Left ventricle myocardium inferior (tissue), 1 donor: ENCODE measurements at regions not wholly inside any gene's neighbourhood (a gene's known extent, or its start where the extent isn't known, plus 50 kb on each side); places are given as distances from the start of the nearest gene placed in this dataset.

Source experiments
- DNase-seq: peaks from one replicate; pipeline ENCODE4 v3.0.0-alpha.2; 2020
- H3K27ac ChIP-seq: fragments of 200-600 bp; replicated peaks from 2 replicates; pipeline ENCODE4 v1.8.0; 2021
- H3K27me3 ChIP-seq: fragments of 200-600 bp; 2 replicates; pipeline ENCODE4 v1.8.0; 2021; ENCODE audit warnings: low read depth
- H3K36me3 ChIP-seq: fragments of 200-600 bp; 2 replicates; pipeline ENCODE4 v1.8.0; 2021
- H3K4me1 ChIP-seq: fragments of 200-600 bp; 2 replicates; pipeline ENCODE4 v1.8.0; 2021
- H3K4me3 ChIP-seq: fragments of 200-600 bp; 2 replicates; pipeline ENCODE4 v1.8.0; 2021; ENCODE audit warnings: mild to moderate bottlenecking, moderate library complexity
- H3K9me3 ChIP-seq: fragments of 200-600 bp; replicated peaks from 2 replicates; pipeline ENCODE4 v1.8.0; 2021
- CTCF ChIP-seq: fragments of 200-600 bp; IDR thresholded peaks from 2 replicates; pipeline ENCODE4 v1.8.0; 2021; ENCODE audit warnings: antibody characterized with exemption, mild to moderate bottlenecking, borderline replicate concordance
- intact Hi-C: fragments of 100-400 bp; cut with micrococcal nuclease; formaldehyde crosslinking; loops from one replicate; pipeline ENCODE4 v1.11.0; 2022
- donor health status: DM: no; HTN: yes; CAD: no; lungs with severe emphysema.

GRCh38 chr10:117677239-117677638 lies 134.7 kb downstream of the EMX2 start:
- TF ChIP-seq CTCF, result no peak
- no peak overlapping the region for H3K27ac ChIP-seq
- no peak overlapping the region for H3K4me3 ChIP-seq
- DNase-seq, result no peak
- no peaks in the 10 kb centered on the region for H3K36me3 ChIP-seq
- H3K9me3 ChIP-seq, result peaks cover 4% of the 10 kb centered on the region
- no peaks in the 10 kb centered on the region for H3K4me1 ChIP-seq
- H3K27me3 ChIP-seq, result peaks cover 58% of the 10 kb centered on the region
- intact Hi-C loops, result no loop called here

GRCh38 chr10:117677890-117678500 lies 135.4 kb downstream of the EMX2 start:
- Histone ChIP-seq H3K4me3 (no peak overlapping the region), H3K27ac (no peak overlapping the region), H3K27me3 (peaks cover 57% of the 10 kb centered on the region), H3K4me1 (no peaks in the 10 kb centered on the region), H3K9me3 (peaks cover 4% of the 10 kb centered on the region), H3K36me3 (no peaks in the 10 kb centered on the region)
- no peak for TF ChIP-seq CTCF
- intact Hi-C loops, result no loop called here
- DNase-seq, result no peak

GRCh38 chr10:117680601-117681000 lies 138.1 kb downstream of the EMX2 start:
- intact Hi-C loops, result no loop called here

GRCh38 chr10:117681104-117681503 lies 138.6 kb downstream of the EMX2 start:
- Histone ChIP-seq H3K4me3 (no peak overlapping the region), H3K9me3 (peaks cover 3% of the 10 kb centered on the region), H3K4me1 (peaks cover 4% of the 10 kb centered on the region), H3K36me3 (no peaks in the 10 kb centered on the region), H3K27ac (no peak overlapping the region), H3K27me3 (peaks cover 67% of the 10 kb centered on the region)
- no peak for DNase-seq
- intact Hi-C loops, result no loop called here
- no peak for TF ChIP-seq CTCF

More at GRCh38 chr10:117680601-117681000, 138.1 kb downstream of the EMX2 start:
- H3K4me3 ChIP-seq, result no peak overlapping the region
- H3K27me3 ChIP-seq, result peaks cover 65% of the 10 kb centered on the region
- DNase-seq, result no peak
- H3K9me3 ChIP-seq, result peaks cover 4% of the 10 kb centered on the region
- H3K36me3 ChIP-seq, result no peaks in the 10 kb centered on the region
- no peak overlapping the region for H3K27ac ChIP-seq
- H3K4me1 ChIP-seq, result peaks cover 4% of the 10 kb centered on the region
- TF ChIP-seq CTCF, result no peak

GRCh38 chr10:117684046-117684610 lies 141.6 kb downstream of the EMX2 start:
- Histone ChIP-seq H3K4me1 (peaks cover 4% of the 10 kb centered on the region), H3K27ac (no peak overlapping the region), H3K27me3 (peaks cover 67% of the 10 kb centered on the region), H3K4me3 (no peak overlapping the region), H3K36me3 (no peaks in the 10 kb centered on the region), H3K9me3 (no peaks in the 10 kb centered on the region)
- no peak for TF ChIP-seq CTCF
- intact Hi-C loops, result no loop called here
- no peak for DNase-seq
